ENCODE measurements at regions not wholly inside any gene's neighbourhood (a gene's known extent, or its start where the extent isn't known, plus 50 kb on each side); places are given as distances from the start of the nearest gene placed in this dataset.

DNA sequence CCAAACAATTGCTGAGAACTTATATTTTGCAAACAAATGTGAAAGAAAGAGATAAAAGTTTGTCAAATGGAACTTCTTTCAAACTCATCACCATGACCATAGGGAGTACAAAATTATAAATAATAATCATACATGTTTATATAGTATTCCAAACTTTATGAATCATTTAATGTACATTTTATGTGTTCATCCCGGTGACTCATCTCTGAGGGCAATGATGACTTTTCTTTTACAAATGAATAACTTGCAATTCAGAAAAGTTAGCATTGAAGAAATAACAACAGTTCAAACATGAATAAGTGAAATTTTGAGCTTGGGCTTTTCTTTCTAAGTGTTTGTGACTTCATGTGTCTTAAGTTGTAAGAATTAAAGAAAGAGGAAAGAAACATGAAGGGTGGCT lies 66.3 kb upstream of the CDH8 start:
- no peaks in the 10 kb centered on the region for H3K9me3 ChIP-seq
- no peaks in the 10 kb centered on the region for H3K36me3 ChIP-seq
- no peak for DNase-seq (ENCODE audit: low spot score in 2 of 2)
- no peaks in the 10 kb centered on the region for H3K4me1 ChIP-seq
- H3K4me3 ChIP-seq, result no peak overlapping the region
- H3K27ac ChIP-seq, result no peak overlapping the region
- no peak for TF ChIP-seq CTCF (IDR thresholded peaks at IDR 0.05)
- no peaks in the 10 kb centered on the region for H3K27me3 ChIP-seq
- intact Hi-C loops (cut with DNase I), result no loop called here

- Histone ChIP-seq H3K27me3 (no peaks in the 10 kb centered on the region), H3K27ac (no peak overlapping the region), H3K4me1 (no peaks in the 10 kb centered on the region), H3K9me3 (no peaks in the 10 kb centered on the region), H3K4me3 (no peak overlapping the region), H3K36me3 (no peaks in the 10 kb centered on the region)
- no peak for DNase-seq (ENCODE audit: low spot score in 2 of 2)
- TF ChIP-seq CTCF (IDR thresholded peaks at IDR 0.05), result no peak
- intact Hi-C loops (cut with DNase I), result no loop called here
Measured at GRCh38 chr16:62100651-62101050, 64.4 kb upstream of the CDH8 start.

- Histone ChIP-seq H3K36me3 (no peaks in the 10 kb centered on the region), H3K9me3 (no peaks in the 10 kb centered on the region), H3K4me3 (no peak overlapping the region), H3K4me1 (no peaks in the 10 kb centered on the region), H3K27ac (no peak overlapping the region), H3K27me3 (no peaks in the 10 kb centered on the region)
- no peak for DNase-seq (ENCODE audit: low spot score in 2 of 2)
- intact Hi-C loops (cut with DNase I), result no loop called here
- no peak for TF ChIP-seq CTCF (IDR thresholded peaks at IDR 0.05)
Measured at GRCh38 chr16:62089715-62090114, 53.5 kb upstream of the CDH8 start.

DNA sequence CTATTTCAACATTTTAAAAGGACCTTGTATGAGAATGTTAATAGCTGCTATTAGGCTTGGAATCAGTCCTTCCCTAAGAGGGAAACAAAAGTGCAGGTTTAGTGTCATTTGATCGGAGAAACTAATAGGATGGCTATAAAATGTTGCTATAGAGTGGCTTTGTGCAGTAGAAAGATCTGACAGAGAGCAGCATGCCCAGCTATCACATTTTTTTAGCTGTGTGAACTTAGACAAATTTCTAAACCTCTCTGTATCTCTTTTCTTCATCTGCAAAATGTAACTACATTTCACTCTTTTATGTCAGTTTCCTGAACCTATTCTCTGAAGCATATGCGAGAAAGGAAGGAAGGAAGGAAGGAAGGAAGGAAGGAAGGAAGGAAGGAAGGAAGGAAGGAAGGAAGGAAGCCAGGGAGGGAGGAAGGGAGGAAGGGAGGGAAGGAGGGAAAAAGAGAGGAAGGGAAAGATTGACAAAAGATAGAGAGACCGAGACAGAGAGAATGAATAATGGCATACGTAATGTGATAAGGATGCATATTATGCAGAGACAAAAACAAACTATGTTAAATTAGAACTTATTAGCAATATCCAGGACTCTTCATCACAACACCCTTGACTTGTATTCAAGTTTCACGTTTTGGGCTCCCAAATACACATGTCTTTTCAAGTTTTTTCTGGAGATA lies 52.6 kb upstream of the CDH8 start:
- Histone ChIP-seq H3K9me3 (no peaks in the 10 kb centered on the region), H3K4me1 (no peaks in the 10 kb centered on the region), H3K27ac (no peak overlapping the region), H3K4me3 (no peak overlapping the region), H3K36me3 (no peaks in the 10 kb centered on the region), H3K27me3 (no peaks in the 10 kb centered on the region)
- TF ChIP-seq CTCF (IDR thresholded peaks at IDR 0.05), result no peak
- no peak for DNase-seq (ENCODE audit: low spot score in 2 of 2)
- intact Hi-C loops (cut with DNase I), result no loop called here

Data from ascending aorta (tissue), 2 donors.